WERI-Rb-1 (cell line): ENCODE measurements at regions not wholly inside any gene's neighbourhood (a gene's known extent, or its start where the extent isn't known, plus 50 kb on each side); places are given as distances from the start of the nearest gene placed in this dataset.
"Not testable (repeated sequence)": the region's sequence is repeated elsewhere in the genome, so short reads cannot be mapped to it uniquely, and the experiment has no call there.

ENCODE experiments used
- DNase-seq: peaks from one replicate; pipeline ENCODE4 v3.0.0-alpha.2; 2020
- H3K27ac ChIP-seq: fragments of 250-450 bp; sonication (Bioruptor Pico); 2 replicates; pipeline ENCODE4 v1.5.1; 2020; ENCODE audit warnings: mild to moderate bottlenecking, moderate library complexity
- H3K27me3 ChIP-seq: fragments of 250-450 bp; sonication (Bioruptor Pico); 2 replicates; pipeline ENCODE4 v1.5.1; 2021; ENCODE audit warnings: mild to moderate bottlenecking, low read depth, moderate library complexity; ENCODE audit not compliant: insufficient read depth, severe bottlenecking
- H3K36me3 ChIP-seq: fragments of 250-450 bp; sonication (Bioruptor Pico); 2 replicates; pipeline ENCODE4 v1.5.1; 2020; ENCODE audit warnings: mild to moderate bottlenecking, moderate library complexity
- H3K4me3 ChIP-seq: 2 replicates; pipeline ENCODE4 v1.5.1; 2011; ENCODE audit warnings: low read depth, mild to moderate bottlenecking, control low read depth, low read length
- H3K9me3 ChIP-seq: fragments of 250-450 bp; sonication (Bioruptor Pico); 2 replicates; pipeline ENCODE4 v1.5.1; 2021; ENCODE audit warnings: mild to moderate bottlenecking, moderate library complexity; ENCODE audit not compliant: severe bottlenecking
- TF ChIP-seq, protein P1 (sequence below): IDR thresholded peaks from 2 replicates; pipeline ENCODE4 v1.5.1; 2011; ENCODE audit warnings: low read depth, mild to moderate bottlenecking, control low read depth, inconsistent platforms, low read length

DNA sequence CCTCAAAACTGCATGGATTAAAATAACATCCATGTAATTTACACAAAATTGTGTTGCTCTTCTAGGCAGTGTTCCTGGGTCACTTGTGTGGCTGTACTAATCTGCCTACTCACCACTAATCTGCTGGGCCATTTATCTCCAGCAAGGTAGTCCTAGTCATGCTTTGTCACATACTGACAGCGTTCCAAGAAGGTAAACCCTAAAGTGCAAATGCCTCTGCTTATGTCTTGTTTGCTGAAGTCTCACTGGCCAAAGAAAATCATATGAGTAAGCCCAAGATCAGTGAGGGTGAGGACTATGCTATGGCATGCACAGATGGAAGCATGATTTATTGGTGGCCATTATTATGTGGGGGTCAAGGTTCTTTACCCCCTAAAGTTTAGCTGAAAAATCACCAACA, 630.2 kb upstream of the LUZP2 start:
- Histone ChIP-seq H3K4me3 (no peak overlapping the region), H3K36me3 (no peaks in the 10 kb centered on the region), H3K9me3 (no peaks in the 10 kb centered on the region), H3K27me3 (no peaks in the 10 kb centered on the region), H3K27ac (no peak overlapping the region)
- DNase-seq = peak; percentile 25
- TF ChIP-seq, protein P1, sequence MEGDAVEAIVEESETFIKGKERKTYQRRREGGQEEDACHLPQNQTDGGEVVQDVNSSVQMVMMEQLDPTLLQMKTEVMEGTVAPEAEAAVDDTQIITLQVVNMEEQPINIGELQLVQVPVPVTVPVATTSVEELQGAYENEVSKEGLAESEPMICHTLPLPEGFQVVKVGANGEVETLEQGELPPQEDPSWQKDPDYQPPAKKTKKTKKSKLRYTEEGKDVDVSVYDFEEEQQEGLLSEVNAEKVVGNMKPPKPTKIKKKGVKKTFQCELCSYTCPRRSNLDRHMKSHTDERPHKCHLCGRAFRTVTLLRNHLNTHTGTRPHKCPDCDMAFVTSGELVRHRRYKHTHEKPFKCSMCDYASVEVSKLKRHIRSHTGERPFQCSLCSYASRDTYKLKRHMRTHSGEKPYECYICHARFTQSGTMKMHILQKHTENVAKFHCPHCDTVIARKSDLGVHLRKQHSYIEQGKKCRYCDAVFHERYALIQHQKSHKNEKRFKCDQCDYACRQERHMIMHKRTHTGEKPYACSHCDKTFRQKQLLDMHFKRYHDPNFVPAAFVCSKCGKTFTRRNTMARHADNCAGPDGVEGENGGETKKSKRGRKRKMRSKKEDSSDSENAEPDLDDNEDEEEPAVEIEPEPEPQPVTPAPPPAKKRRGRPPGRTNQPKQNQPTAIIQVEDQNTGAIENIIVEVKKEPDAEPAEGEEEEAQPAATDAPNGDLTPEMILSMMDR = no peak

DNA sequence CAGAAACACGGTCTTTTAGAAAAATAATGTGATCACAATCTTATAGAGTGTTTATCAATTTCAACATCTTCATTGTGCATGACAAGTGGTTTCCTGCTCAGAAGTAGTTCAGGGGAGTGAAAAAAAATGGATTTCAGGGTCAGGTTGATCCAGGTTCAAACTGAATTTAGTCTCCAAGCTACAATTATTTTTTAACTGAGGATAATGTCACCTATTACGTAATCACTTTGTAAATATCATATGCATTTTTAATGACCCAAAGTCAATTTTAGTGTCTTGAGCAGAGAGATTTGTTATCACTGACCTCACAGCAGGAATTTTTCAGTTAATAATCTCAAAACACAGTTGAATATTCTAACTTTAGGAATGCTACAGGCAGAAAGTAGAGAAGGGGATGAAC, 627.2 kb upstream of the LUZP2 start:
- no peaks in the 10 kb centered on the region for H3K36me3 ChIP-seq
- DNase-seq = no peak
- TF ChIP-seq, protein P1 = no peak
- no peaks in the 10 kb centered on the region for H3K27me3 ChIP-seq
- no peak overlapping the region for H3K4me3 ChIP-seq
- H3K9me3 ChIP-seq = no peaks in the 10 kb centered on the region
- no peak overlapping the region for H3K27ac ChIP-seq

DNA sequence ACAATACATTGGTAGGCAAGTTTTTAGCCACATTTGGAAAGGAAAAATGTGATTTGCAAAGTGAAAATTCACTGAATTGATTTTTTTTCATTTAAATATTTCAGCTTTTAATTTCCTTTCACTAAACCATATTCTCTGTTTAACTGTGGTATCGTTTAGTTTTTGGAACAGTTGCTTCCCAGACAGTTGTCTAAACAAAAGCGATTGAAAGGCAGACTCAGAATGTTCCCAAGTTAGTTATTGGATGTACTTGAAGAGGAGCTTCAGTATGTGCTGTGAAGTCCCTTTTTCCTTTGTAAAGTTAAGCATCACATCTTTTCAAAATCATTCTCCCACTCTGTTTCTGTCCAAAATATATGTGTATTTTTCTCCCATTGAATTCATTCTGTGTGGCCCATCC, 623.4 kb upstream of the LUZP2 start:
- Histone ChIP-seq H3K27me3 (no peaks in the 10 kb centered on the region), H3K9me3 (no peaks in the 10 kb centered on the region), H3K36me3 (no peaks in the 10 kb centered on the region), H3K27ac (no peak overlapping the region), H3K4me3 (no peak overlapping the region)
- DNase-seq = no peak
- TF ChIP-seq, protein P1 = no peak

DNA sequence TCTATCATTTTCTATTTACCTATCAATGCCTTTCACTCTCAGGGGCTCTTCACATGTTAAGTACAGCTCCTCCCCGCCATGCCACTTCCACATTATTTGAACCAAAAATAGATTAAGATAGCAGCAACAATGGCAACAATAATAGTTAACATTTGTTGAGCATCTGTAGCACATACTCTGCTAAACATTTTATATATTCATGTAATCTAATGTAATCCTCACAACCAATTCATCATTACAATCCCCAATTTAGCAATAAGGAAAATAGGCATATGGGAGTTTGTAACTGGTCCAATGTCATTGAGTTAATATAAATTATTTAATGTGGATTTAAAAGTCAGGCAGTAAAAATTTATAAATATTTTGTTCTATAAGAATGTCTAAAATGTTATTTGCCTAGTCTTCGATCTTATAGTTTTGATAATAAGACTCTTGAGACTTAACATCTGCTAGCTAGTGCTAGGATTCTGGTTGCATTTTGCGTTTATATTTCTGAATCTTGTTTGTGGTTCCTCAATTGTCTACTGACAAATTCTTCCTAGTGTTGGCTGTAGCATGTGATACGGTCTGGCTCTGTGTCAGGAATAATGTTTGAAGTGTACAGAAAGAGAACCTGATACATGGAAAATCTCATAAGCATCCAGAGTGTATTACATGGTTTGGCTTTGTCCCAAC, 621.5 kb upstream of the LUZP2 start:
- TF ChIP-seq, protein P1 = no peak
- Histone ChIP-seq H3K27ac (no peak overlapping the region), H3K27me3 (no peaks in the 10 kb centered on the region), H3K9me3 (no peaks in the 10 kb centered on the region), H3K4me3 (no peak overlapping the region), H3K36me3 (no peaks in the 10 kb centered on the region)
- DNase-seq = no peak

DNA sequence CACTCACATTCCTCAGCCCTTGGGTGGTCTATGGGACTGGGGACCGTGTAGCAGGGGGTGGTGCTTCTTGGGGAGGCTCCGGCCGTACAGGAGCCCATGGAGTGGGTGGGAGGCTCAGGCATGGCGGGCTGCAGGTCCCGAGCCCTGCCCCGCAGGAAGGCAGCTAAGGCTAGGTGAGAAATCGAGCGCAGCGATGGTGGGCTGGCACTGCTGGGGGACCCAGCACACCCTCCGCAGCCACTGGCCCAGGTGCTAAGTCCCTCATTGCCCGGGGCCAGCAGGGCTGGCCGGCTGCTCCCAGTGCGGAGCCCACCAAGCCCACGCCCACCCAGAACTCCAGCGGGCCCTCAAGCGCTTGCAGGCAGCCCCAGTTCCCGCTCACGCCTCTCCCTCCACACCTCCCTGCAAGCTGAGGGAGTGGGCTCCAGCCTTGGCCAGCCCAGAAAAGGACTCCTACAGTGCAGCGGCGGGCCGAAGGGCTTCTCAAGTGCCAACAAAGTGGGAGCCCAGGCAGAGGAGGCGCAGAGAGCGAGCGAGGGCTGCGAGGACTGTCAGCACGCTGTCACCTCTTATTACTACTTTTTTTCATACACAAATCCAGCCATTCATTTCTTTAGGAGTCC, 613.3 kb upstream of the LUZP2 start:
- H3K4me3 ChIP-seq, H3K9me3 ChIP-seq, H3K36me3 ChIP-seq, H3K27me3 ChIP-seq, DNase-seq, H3K27ac ChIP-seq: not testable (repeated sequence)

DNA sequence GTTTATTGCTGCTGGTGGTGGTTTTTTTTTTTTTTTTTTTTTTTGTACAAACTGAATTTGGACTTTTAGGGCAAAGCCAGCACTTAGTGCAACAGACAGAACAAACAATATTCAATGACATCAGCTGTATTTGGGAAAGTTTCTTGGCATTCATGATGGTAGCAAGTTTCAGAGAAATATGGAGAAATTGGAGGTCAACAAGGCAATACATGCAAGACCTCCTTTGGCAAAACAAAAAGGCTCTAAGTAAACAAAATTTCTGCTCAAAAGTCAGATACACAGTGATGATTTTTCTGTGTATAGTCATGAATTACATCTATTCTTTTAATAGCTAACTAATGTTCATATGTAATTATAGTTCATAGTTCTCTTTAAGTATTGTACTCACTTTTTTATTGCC, 612.5 kb upstream of the LUZP2 start:
- no peaks in the 10 kb centered on the region for H3K9me3 ChIP-seq
- H3K27me3 ChIP-seq = no peaks in the 10 kb centered on the region
- TF ChIP-seq, protein P1 = no peak
- H3K27ac ChIP-seq = no peak overlapping the region
- no peak overlapping the region for H3K4me3 ChIP-seq
- no peak for DNase-seq
- H3K36me3 ChIP-seq = no peaks in the 10 kb centered on the region
